Choroid plexus epithelial cell (primary cell): ENCODE measurements at regions not wholly inside any gene's neighbourhood (a gene's known extent, or its start where the extent isn't known, plus 50 kb on each side); places are given as distances from the start of the nearest gene placed in this dataset.
A peak's percentile ranks its signal among the peaks of the same experiment; 100 is the strongest.

ENCODE experiments used
- DNase-seq: peaks from one replicate; pipeline ENCODE4 v3.0.0-alpha.2; 2010; ENCODE audit warnings: low read depth
- H3K4me3 ChIP-seq: 2 replicates; pipeline ENCODE4 v1.5.1; 2011; ENCODE audit warnings: low read depth, mild to moderate bottlenecking, control low read depth, low read length, moderate library complexity
- TF ChIP-seq, protein P1 (sequence below): conservative IDR thresholded peaks from 2 replicates; pipeline ENCODE4 v1.5.1; 2011; ENCODE audit warnings: low read depth, mild to moderate bottlenecking, control low read depth, inconsistent platforms, low read length, moderate library complexity

DNA sequence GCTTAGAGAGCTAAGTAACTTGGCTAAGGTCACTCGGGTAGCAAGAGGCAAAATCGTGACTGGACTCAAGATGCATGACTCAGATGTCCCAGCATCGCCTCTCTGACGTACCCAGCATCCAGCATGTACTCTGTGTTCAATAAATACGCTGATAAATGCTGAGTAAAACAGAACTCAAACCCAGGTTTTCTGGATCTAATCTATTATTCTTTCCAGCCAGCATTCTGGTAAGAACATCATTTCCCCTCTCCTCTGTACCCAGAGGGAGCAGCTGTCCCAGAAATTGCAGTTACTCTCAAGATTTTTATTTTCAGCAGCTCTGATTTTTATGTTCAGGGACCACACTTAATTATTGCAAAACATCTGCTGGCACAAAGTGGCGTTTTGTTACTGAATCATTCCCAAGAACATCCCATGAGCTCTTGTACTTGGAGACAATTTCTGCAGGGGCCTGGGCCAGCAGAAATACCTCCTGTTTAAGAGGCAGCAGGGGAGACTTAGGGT lies 249.0 kb downstream of the PRDM2 start:
- TF ChIP-seq, protein P1, sequence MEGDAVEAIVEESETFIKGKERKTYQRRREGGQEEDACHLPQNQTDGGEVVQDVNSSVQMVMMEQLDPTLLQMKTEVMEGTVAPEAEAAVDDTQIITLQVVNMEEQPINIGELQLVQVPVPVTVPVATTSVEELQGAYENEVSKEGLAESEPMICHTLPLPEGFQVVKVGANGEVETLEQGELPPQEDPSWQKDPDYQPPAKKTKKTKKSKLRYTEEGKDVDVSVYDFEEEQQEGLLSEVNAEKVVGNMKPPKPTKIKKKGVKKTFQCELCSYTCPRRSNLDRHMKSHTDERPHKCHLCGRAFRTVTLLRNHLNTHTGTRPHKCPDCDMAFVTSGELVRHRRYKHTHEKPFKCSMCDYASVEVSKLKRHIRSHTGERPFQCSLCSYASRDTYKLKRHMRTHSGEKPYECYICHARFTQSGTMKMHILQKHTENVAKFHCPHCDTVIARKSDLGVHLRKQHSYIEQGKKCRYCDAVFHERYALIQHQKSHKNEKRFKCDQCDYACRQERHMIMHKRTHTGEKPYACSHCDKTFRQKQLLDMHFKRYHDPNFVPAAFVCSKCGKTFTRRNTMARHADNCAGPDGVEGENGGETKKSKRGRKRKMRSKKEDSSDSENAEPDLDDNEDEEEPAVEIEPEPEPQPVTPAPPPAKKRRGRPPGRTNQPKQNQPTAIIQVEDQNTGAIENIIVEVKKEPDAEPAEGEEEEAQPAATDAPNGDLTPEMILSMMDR: no peak
- peak; percentile 70 for DNase-seq

DNA sequence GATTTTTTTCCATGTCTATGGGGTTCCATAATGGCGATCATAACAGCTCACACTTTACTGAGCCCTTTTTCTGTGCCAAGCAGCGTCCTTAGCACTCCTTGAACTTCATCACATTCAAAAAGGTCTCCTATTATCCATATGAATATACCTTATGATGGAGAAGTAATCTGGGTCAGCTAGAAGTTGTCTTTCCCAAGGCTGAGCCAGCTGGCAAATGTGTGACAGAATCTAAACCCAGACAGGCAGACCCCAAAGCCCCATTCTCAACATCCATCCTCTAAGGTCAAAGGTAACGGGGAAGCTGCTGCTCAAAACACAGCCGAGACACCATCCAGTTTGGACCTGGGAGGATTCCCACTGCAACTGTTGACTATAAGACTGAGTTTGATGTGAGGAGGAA lies 249.6 kb downstream of the PRDM2 start:
- DNase-seq: no peak
- TF ChIP-seq, protein P1: no peak
- no peak overlapping the region for H3K4me3 ChIP-seq

More for the DNA sequence above, 249.0 kb downstream of the PRDM2 start:
- no peak overlapping the region for H3K4me3 ChIP-seq

GRCh38 chr1:13950637-13951036 lies 250.6 kb downstream of the PRDM2 start:
- no peak overlapping the region for H3K4me3 ChIP-seq
- TF ChIP-seq, protein P1: peak; percentile 27
- DNase-seq: no peak

DNA sequence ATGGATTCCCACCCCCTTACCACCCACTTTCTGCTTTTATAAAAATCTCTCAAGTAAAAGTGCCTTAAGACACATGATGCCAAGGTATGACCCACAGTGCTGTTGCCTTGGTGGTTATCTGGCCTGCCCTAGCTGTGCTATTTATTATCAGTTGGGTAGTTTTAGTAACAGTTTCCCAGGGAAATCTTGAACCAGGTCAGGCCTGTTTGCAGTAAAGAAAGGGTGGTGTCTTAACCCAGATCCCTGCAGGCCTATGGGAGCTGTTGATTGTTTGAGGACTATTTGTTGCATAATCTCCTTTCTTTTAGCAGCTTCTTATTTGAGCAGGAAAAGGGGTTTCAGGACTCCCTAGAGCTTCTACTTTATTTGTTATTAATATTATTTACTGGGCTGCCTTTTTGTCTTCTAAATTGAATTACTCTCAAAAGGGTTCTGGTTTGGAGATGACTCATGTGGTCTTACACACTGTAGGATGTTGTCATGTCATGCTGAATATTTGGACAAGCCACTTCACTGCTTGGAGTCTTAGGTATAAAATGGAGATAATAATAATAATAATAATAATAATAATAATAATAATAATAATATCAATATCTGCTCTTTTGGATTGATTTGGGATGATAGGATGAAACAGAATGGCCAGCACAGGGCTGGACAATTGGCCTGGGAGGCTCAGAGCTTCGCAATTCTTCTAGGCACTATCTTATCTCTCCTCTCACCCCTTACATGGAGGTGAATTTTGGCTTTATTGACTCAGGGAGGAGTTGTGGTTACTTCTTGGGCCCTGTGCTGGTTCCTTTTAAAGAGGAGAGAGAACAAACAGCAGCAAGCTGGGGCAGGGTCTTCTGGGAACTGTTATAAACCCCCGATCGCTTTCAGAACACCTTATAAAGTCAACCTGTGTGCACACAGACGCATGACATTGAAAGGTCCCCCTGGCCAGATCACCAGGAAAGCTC lies 252.1 kb downstream of the PRDM2 start:
- no peak overlapping the region for H3K4me3 ChIP-seq
- TF ChIP-seq, protein P1: no peak
- no peak for DNase-seq

DNA sequence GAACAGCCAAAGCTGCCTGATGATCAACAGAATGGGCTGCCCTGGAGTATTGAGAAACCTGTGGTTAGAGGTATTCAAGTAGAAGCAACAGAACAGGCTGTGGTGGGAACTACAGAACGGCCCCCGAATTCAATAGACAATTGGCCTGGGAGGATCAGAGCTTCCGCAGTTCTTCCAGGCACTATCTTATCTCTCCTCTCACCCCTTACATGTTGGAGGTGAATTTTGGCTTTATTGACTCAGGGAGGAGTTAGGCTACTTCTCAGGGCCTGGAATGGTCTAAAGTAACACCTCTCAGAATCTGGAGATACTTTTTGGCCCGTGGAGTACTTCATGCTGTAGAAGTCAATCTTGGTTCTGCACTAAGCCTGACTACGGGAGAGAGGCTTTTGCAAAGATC lies 253.0 kb downstream of the PRDM2 start:
- TF ChIP-seq, protein P1: no peak
- DNase-seq: no peak
- no peak overlapping the region for H3K4me3 ChIP-seq

- TF ChIP-seq, protein P1: no peak
- peak; percentile 49 for DNase-seq
- no peak overlapping the region for H3K4me3 ChIP-seq
These were observed 256.4 kb downstream of the PRDM2 start for GRCh38 chr1:13956393-13956792.
